HG02943 (cell line): ENCODE measurements at regions not wholly inside any gene's neighbourhood (a gene's known extent, or its start where the extent isn't known, plus 50 kb on each side); places are given as distances from the start of the nearest gene placed in this dataset.

ENCODE experiments used
- ATAC-seq: cut with Tn5 transposase; IDR thresholded peaks from one replicate; pipeline ENCODE4 v1.9.1; 2021; ENCODE audit warnings: mild to moderate bottlenecking, low read depth, moderate library complexity; ENCODE audit not compliant: unreplicated experiment

GRCh38 chr17:45677770-45678169 lies 106.3 kb upstream of the CRHR1 start:
- ATAC-seq, result no peak

DNA sequence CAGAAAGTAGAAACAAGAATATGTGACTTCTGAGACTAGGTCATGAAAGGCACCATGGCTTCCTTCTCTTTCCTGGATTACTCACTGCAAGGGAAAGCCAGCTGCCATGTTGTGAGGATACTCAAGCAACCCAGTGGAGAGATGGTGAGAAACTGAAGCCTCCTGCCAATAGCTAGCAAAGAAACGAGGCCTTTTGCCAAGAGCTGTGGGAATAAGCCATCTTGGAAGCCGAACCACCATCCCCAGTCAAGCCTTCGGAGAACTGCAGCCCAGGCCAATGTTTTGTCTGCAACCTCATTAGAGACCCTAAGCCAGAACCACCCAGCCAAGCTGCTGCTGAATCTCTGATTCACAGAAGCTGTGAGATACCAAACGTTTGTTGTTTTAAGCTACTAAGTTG lies 104.7 kb upstream of the CRHR1 start:
- ATAC-seq, result no peak

- ATAC-seq, result no peak
Measured at GRCh38 chr17:45680360-45680759, 103.8 kb upstream of the CRHR1 start.

DNA sequence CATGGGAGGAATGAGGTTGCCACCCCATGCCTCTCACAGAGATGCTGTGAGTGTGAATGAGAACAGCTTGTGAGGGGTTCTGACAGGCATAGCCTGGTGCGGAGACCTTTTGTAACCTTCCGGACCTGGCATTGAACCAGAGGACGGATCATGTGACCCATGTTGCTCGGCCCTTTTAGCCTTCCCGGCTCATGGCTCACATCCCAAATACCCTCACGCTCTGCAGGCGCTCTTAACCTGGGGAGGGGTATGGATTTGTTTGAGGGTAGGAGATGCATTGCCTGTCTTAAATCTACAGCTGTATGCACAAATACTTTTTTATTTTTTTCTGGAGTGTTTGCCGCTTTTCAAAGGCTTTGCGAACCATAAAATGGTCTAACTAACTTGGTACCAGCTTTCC lies 102.4 kb upstream of the CRHR1 start:
- ATAC-seq, result no peak

DNA sequence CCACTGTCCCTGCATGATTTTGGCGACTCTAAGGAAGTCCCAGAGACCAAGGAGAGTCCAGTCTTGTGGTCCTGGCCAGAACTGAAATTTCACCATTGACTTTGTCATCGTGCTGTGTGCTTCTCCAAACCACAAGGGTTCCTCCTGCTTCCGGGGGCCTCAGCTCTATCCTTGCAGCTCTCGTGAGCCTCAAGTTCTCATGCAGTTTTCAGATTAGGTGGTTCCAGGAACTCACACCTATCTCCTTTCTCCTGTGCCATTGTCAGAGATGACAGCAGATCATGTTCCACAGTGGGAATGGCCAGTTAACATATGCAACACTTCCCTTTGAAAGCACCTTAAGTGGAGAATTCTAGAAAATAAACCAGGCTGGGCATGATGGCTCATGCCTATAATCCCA lies 97.9 kb upstream of the CRHR1 start:
- no peak for ATAC-seq

DNA sequence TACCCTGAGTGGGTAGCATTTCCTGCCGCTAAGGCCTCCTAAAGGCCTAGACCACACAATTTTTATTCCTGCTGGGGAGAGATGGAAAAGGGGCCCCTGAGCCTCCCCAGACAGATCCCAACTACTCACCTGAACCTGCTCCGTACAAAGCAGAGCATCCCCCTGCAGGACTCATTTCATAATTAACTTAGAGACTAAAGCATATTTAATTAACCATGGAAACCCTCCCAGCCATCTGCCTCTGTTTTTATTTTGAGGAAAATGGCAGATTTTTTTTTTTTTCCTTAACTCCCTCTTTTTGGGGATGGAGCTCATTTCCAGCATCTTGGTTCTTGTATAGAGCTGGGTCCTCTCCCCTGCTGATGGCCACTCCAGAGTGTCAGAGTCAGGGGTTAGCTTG lies 96.5 kb upstream of the CRHR1 start:
- no peak for ATAC-seq

DNA sequence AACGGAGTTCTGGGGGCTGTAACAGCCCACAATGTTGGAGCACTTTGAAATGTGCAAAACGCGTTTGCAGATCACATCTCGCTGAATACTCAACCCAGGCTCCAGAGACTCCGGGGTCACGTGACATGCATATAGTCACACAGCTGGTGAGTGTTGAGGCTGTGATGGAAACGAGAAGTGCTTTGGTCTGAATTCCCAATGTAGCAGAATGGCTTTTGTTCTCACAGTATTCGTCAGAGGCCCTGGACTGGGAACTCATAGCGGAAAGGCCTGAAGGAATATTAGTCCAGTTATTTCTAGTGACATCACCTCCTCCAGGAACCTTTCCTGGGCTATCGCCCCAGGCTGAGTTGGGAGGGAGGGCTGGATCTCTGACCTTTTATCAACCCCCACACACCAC lies 95.8 kb upstream of the CRHR1 start:
- ATAC-seq, result no peak

DNA sequence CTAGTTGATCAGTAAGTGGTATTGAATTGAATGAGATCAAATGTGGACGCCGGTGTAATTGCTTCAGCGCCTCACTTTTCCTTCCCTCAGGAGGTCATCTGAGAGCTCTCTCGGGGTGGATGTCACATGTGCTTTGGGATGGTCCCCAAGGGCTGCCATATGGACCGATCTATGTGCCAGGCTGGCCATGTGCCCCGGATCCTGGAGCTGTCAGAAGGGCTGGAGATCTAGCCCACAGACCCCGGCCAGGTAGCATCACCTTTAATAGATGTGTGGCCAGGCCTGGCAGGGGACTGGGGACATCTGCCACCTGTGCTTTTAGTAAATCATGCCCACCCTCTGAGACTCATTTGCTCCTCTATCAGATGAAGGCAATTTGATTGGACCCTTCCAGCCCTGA lies 95.3 kb upstream of the CRHR1 start:
- ATAC-seq, result no peak

DNA sequence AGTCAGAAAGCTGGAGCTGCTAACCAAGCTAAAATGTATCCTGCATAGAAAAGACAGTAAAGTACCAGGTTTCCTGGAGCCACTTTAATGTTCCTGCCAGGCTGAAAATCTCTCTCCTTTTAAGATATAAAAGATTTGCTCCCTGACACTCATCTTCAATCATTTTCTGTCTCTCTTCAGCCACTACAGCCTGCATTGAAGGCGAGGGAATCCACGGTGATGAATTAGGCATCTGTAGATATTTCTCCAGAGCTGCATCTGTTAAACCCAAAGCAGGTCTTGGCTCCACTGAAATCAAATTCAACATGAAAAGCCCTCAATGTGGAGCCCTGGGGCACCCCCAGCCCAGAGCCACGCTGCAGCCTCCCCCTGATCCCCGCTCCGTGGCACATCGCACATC lies 94.7 kb upstream of the CRHR1 start:
- ATAC-seq, result no peak

- ATAC-seq, result no peak
Measured at GRCh38 chr17:45690625-45691275, 93.4 kb upstream of the CRHR1 start.

DNA sequence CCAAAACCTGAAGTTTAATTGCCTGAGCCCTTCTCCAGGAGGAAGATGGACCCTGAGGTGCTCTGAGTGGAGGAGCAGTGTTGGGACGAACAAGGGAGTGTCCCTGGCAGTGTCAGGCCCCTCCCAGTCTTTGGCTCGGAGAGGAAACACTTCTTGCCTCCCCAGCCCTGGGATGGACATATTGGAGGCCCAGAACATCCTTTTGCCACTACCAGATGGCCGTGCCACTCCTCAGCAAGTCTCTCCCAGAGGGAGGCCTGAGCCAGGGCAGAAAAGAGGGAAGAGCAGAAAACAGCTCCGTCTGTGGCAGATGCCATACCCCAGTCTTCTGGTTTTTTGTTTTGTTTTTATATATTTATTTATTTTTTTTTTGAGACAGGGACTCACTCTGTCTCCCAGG lies 91.5 kb upstream of the CRHR1 start:
- ATAC-seq, result no peak

DNA sequence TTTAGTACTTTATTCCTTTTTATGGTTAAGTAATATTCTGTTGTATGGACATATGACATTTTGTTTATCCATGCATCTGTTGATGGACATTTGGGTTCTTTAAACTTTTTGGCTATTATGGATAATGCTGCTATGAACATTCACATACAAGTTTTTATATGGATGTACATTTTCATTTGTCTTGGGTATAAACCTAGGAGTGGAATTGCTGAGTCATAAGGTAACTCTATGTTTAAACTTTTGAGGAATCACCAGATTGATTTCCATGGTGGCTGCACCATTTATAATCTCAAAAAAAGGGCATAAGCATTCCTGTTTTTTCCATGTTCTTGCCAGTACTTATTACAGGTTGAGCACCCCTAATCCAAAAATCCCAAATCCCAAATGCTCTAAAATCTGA lies 90.3 kb upstream of the CRHR1 start:
- no peak for ATAC-seq

GRCh38 chr17:45696442-45696841 lies 87.7 kb upstream of the CRHR1 start:
- ATAC-seq, result no peak

GRCh38 chr17:45697076-45697475 lies 87.0 kb upstream of the CRHR1 start:
- ATAC-seq, result no peak

DNA sequence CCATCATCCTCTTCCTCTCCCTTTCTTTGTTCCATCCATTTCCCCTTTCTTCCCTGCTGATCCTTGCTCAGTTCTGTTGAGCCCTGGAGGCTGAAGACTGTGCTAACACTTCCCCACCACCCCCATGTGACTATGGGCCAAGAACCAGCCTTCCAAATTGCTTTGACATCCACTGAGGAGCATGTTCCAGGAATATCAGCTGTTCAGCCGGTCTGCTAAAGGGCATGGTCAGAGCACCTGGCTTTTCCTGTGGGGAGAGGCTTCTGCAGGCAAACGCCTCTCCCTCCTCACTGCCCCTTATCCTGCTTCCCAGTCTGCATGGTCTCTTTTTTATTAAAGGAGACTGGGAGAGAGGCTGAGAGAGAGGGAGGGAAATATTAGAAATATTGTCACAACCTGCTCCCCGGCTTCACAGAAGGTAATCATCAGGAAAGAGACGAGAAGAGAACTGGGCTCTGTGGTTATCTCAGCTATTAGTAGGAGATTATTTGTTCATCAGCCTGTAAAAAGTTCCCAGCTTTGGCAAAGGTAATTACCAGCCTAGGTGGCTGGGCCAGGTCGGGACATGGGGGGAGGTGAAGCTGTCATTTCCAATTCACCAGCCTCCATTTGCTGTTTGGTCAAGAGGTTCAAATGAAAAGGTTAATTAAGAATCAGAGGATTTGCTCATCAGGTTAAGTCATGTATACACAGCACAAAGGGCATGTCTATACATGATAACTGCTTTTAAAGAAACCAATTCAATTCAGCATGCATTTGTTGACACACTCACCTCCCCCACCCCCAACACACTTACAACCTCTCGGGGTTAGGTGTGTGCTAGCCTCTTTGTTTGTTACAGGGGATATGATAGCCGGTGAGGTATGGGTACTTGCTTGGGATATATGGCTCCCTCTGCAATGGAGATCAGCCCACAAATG lies 83.7 kb upstream of the CRHR1 start:
- no peak for ATAC-seq

GRCh38 chr17:45702666-45703266 lies 81.4 kb upstream of the CRHR1 start:
- ATAC-seq, result no peak

DNA sequence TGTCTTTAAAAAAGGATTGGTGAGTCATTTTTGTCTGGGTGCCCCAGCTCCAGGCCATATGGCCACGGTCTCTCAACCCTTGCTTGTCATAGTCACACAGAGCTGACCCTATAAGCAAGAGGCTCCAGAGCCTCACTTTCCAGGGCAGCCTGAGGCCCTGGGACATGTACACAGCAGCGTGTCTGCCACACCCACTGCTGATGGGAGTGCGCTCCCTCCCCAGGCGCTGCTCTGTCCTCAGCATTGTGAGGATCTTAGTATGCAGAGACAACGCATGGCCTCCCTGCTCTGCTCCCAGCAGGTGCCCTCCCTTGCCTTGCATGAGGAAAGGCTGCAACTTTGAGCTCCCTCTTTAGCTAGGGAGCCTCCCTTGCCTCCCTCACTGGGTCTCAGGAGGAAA lies 80.8 kb upstream of the CRHR1 start:
- ATAC-seq, result no peak

- no peak for ATAC-seq
Measured at GRCh38 chr17:45703806-45704205, 80.3 kb upstream of the CRHR1 start.

DNA sequence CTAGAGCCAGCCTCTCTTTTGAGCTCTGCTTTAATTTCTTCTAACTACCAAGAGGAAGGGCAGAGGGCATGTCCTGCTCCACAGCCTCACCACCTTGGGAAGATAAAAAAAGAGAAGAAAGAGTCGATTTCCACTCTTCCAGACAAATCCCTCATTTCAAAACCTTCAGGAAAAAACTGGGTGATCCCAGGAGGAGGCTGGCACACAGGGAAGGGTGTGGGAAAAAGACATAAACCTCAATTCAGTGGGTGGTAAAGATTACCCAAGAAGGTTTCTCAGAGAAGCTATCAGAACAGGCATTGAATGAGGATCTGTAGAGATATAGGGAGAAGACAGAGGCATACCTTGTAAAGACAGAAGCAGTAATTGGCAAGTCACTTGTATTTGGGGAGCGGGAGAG lies 79.9 kb upstream of the CRHR1 start:
- ATAC-seq, result no peak

GRCh38 chr17:45705123-45706009 lies 78.8 kb upstream of the CRHR1 start:
- ATAC-seq, result no peak

- no peak for ATAC-seq
Measured at GRCh38 chr17:45706033-45706432, 78.1 kb upstream of the CRHR1 start.
